Epithelial cell of proximal tubule (primary cell): ENCODE measurements at regions not wholly inside any gene's neighbourhood (a gene's known extent, or its start where the extent isn't known, plus 50 kb on each side); places are given as distances from the start of the nearest gene placed in this dataset.

Experiments
- DNase-seq: peaks from one replicate; pipeline ENCODE4 v3.0.0-alpha.2; 2011; ENCODE audit warnings: low read depth
- H3K4me3 ChIP-seq: 2 replicates; pipeline ENCODE4 v1.5.1; 2011; ENCODE audit warnings: low read depth, mild to moderate bottlenecking, low read length
- CTCF ChIP-seq: conservative IDR thresholded peaks from 2 replicates; pipeline ENCODE4 v1.5.1; 2012; ENCODE audit warnings: low read depth, mild to moderate bottlenecking, low read length

- TF ChIP-seq CTCF, result no peak
- no peak overlapping the region for H3K4me3 ChIP-seq
- no peak for DNase-seq
Measured at GRCh38 chr18:40402052-40402451, 1553.0 kb upstream of the PIK3C3 start.

GRCh38 chr18:40388121-40388520, 1566.9 kb upstream of the PIK3C3 start:
- TF ChIP-seq CTCF, result no peak
- DNase-seq, result no peak
- H3K4me3 ChIP-seq, result no peak overlapping the region

GRCh38 chr18:40387130-40387787, 1567.8 kb upstream of the PIK3C3 start:
- DNase-seq, result no peak
- no peak for TF ChIP-seq CTCF
- no peak overlapping the region for H3K4me3 ChIP-seq

GRCh38 chr18:40382197-40382596, 1572.8 kb upstream of the PIK3C3 start:
- TF ChIP-seq CTCF, result no peak
- H3K4me3 ChIP-seq, result no peak overlapping the region
- DNase-seq, result no peak

- no peak overlapping the region for H3K4me3 ChIP-seq
- no peak for DNase-seq
- TF ChIP-seq CTCF, result no peak
Measured at GRCh38 chr18:40380686-40381439, 1574.2 kb upstream of the PIK3C3 start.

GRCh38 chr18:40375837-40376236, 1579.2 kb upstream of the PIK3C3 start:
- DNase-seq, result no peak
- TF ChIP-seq CTCF, result no peak
- H3K4me3 ChIP-seq, result no peak overlapping the region

GRCh38 chr18:40371673-40372072, 1583.4 kb upstream of the PIK3C3 start:
- DNase-seq, result no peak

More at GRCh38 chr18:40371673-40372072, 1583.4 kb upstream of the PIK3C3 start:
- TF ChIP-seq CTCF, result no peak
- no peak overlapping the region for H3K4me3 ChIP-seq
